ENCODE measurements at regions not wholly inside any gene's neighbourhood (a gene's known extent, or its start where the extent isn't known, plus 50 kb on each side); places are given as distances from the start of the nearest gene placed in this dataset.
"Not testable (repeated sequence)": the region's sequence is repeated elsewhere in the genome, so short reads cannot be mapped to it uniquely, and the experiment has no call there.

- Histone ChIP-seq H3K4me3 (replicated peaks in 1 of 4; ENCODE audit: control extremely low read depth in 1 of 4, insufficient read depth in 1 of 4, low read depth in 3 of 4, low read length in 4 of 4) (no peak overlapping the region), H3K9ac (ENCODE audit: insufficient read depth, low read length) (no peak overlapping the region), H3K36me3 (ENCODE audit: control insufficient read depth, insufficient read depth, low read length) (no peaks in the 10 kb centered on the region), H3K27me3 (ENCODE audit: control insufficient read depth, insufficient read depth, low read length) (no peaks in the 10 kb centered on the region), H3K27ac (ENCODE audit: insufficient read depth, low read length) (no peak overlapping the region), H3K9me3 (ENCODE audit: control insufficient read depth, insufficient read depth, low read depth, low read length) (no peaks in the 10 kb centered on the region), H3K79me2 (ENCODE audit: control insufficient read depth, insufficient read depth, low read length) (no peaks in the 10 kb centered on the region), H2AFZ (ENCODE audit: low read length) (no peak overlapping the region), H4K20me1 (ENCODE audit: control insufficient read depth, extremely low read depth, insufficient read depth, low read length) (no peaks in the 10 kb centered on the region), H3K4me1 (ENCODE audit: control insufficient read depth, extremely low read depth, insufficient read depth, low read length) (no peaks in the 10 kb centered on the region), H3K4me2 (ENCODE audit: extremely low read depth, insufficient read depth, low read length) (no peak overlapping the region)
- DNase-seq (ENCODE audit: low read depth in 2 of 2), result no peak
- TF ChIP-seq EZH2 (IDR thresholded peaks at IDR 0.05; ENCODE audit: low read length, missing control alignments) (no peak), CTCF (conservative IDR thresholded peaks at IDR 0.05 in 1 of 2, IDR thresholded peaks at IDR 0.05 in 1 of 2; ENCODE audit: low read depth in 1 of 2, low read length in 2 of 2) (no peak)
Observed at GRCh38 chr9:118665226-118665919, 703.9 kb downstream of the BRINP1 start.

- Histone ChIP-seq H3K27me3 (ENCODE audit: control insufficient read depth, insufficient read depth, low read length) (no peaks in the 10 kb centered on the region), H4K20me1 (ENCODE audit: control insufficient read depth, extremely low read depth, insufficient read depth, low read length) (no peaks in the 10 kb centered on the region), H3K79me2 (ENCODE audit: control insufficient read depth, insufficient read depth, low read length) (no peaks in the 10 kb centered on the region), H3K4me3 (replicated peaks in 1 of 4; ENCODE audit: control extremely low read depth in 1 of 4, insufficient read depth in 1 of 4, low read depth in 3 of 4, low read length in 4 of 4) (no peak overlapping the region), H3K4me2 (ENCODE audit: extremely low read depth, insufficient read depth, low read length) (no peak overlapping the region), H3K9ac (ENCODE audit: insufficient read depth, low read length) (no peak overlapping the region), H3K4me1 (ENCODE audit: control insufficient read depth, extremely low read depth, insufficient read depth, low read length) (no peaks in the 10 kb centered on the region), H3K27ac (ENCODE audit: insufficient read depth, low read length) (no peak overlapping the region), H2AFZ (ENCODE audit: low read length) (no peak overlapping the region), H3K9me3 (ENCODE audit: control insufficient read depth, insufficient read depth, low read depth, low read length) (no peaks in the 10 kb centered on the region), H3K36me3 (ENCODE audit: control insufficient read depth, insufficient read depth, low read length) (no peaks in the 10 kb centered on the region)
- TF ChIP-seq EZH2 (IDR thresholded peaks at IDR 0.05; ENCODE audit: low read length, missing control alignments), result no peak
- no peak for TF ChIP-seq CTCF (conservative IDR thresholded peaks at IDR 0.05 in 1 of 2, IDR thresholded peaks at IDR 0.05 in 1 of 2; ENCODE audit: low read depth in 1 of 2, low read length in 2 of 2)
- DNase-seq (ENCODE audit: low read depth in 2 of 2), result no peak
Observed at GRCh38 chr9:118670011-118670953, 699.0 kb downstream of the BRINP1 start.

GRCh38 chr9:118674942-118675341, 694.3 kb downstream of the BRINP1 start:
- Histone ChIP-seq H3K4me3 (replicated peaks in 1 of 4; ENCODE audit: control extremely low read depth in 1 of 4, insufficient read depth in 1 of 4, low read depth in 3 of 4, low read length in 4 of 4) (no peak overlapping the region), H4K20me1 (ENCODE audit: control insufficient read depth, extremely low read depth, insufficient read depth, low read length) (no peaks in the 10 kb centered on the region), H3K36me3 (ENCODE audit: control insufficient read depth, insufficient read depth, low read length) (no peaks in the 10 kb centered on the region), H3K9ac (ENCODE audit: insufficient read depth, low read length) (no peak overlapping the region), H3K4me2 (ENCODE audit: extremely low read depth, insufficient read depth, low read length) (no peak overlapping the region), H3K27ac (ENCODE audit: insufficient read depth, low read length) (no peak overlapping the region), H3K4me1 (ENCODE audit: control insufficient read depth, extremely low read depth, insufficient read depth, low read length) (no peaks in the 10 kb centered on the region), H2AFZ (ENCODE audit: low read length) (no peak overlapping the region), H3K27me3 (ENCODE audit: control insufficient read depth, insufficient read depth, low read length) (no peaks in the 10 kb centered on the region), H3K9me3 (ENCODE audit: control insufficient read depth, insufficient read depth, low read depth, low read length) (no peaks in the 10 kb centered on the region), H3K79me2 (ENCODE audit: control insufficient read depth, insufficient read depth, low read length) (no peaks in the 10 kb centered on the region)
- DNase-seq (ENCODE audit: low read depth in 2 of 2), result no peak
- no peak for TF ChIP-seq CTCF (conservative IDR thresholded peaks at IDR 0.05 in 1 of 2, IDR thresholded peaks at IDR 0.05 in 1 of 2; ENCODE audit: low read depth in 1 of 2, low read length in 2 of 2)
- TF ChIP-seq EZH2 (IDR thresholded peaks at IDR 0.05; ENCODE audit: low read length, missing control alignments), result no peak

GRCh38 chr9:118677936-118678653, 691.1 kb downstream of the BRINP1 start:
- not testable (repeated sequence) for H3K4me1 ChIP-seq (ENCODE audit: control insufficient read depth, extremely low read depth, insufficient read depth, low read length); H3K9ac ChIP-seq (ENCODE audit: insufficient read depth, low read length); H4K20me1 ChIP-seq (ENCODE audit: control insufficient read depth, extremely low read depth, insufficient read depth, low read length); H3K4me2 ChIP-seq (ENCODE audit: extremely low read depth, insufficient read depth, low read length); H2AFZ ChIP-seq (ENCODE audit: low read length); H3K9me3 ChIP-seq (ENCODE audit: control insufficient read depth, insufficient read depth, low read depth, low read length); H3K79me2 ChIP-seq (ENCODE audit: control insufficient read depth, insufficient read depth, low read length); H3K27me3 ChIP-seq (ENCODE audit: control insufficient read depth, insufficient read depth, low read length); H3K4me3 ChIP-seq (replicated peaks in 1 of 4; ENCODE audit: control extremely low read depth in 1 of 4, insufficient read depth in 1 of 4, low read depth in 3 of 4, low read length in 4 of 4); H3K27ac ChIP-seq (ENCODE audit: insufficient read depth, low read length); DNase-seq (ENCODE audit: low read depth in 2 of 2); H3K36me3 ChIP-seq (ENCODE audit: control insufficient read depth, insufficient read depth, low read length)
